Gastroesophageal sphincter (tissue), 3 donors: ENCODE measurements at regions not wholly inside any gene's neighbourhood (a gene's known extent, or its start where the extent isn't known, plus 50 kb on each side); places are given as distances from the start of the nearest gene placed in this dataset.

Experiments used
- POLR2A ChIP-seq, 2 donors: fragments of 450-650 bp; IDR thresholded peaks; one replicate each; pipeline ENCODE4 v1.6.1; 2017; ENCODE audit warnings: antibody characterized with exemption in 2 of 2, mild to moderate bottlenecking in 2 of 2, moderate library complexity in 1 of 2
- POLR2AphosphoS5 ChIP-seq: sonication (generic); formaldehyde crosslinking; IDR thresholded peaks from one replicate; pipeline ENCODE4 v1.6.1; 2017; ENCODE audit warnings: antibody characterized with exemption
- TF ChIP-seq, protein P1 (sequence below), 4 experiments: fragments of 200-600 bp in 2 of 4; fragments of 450-650 bp in 2 of 4; sonication (generic) in 1 of 4; IDR thresholded peaks; one replicate each; pipeline ENCODE4 v1.5.1; 2017 to 2019; ENCODE audit warnings: antibody characterized with exemption in 4 of 4, mild to moderate bottlenecking in 2 of 4, moderate library complexity in 2 of 4

DNA sequence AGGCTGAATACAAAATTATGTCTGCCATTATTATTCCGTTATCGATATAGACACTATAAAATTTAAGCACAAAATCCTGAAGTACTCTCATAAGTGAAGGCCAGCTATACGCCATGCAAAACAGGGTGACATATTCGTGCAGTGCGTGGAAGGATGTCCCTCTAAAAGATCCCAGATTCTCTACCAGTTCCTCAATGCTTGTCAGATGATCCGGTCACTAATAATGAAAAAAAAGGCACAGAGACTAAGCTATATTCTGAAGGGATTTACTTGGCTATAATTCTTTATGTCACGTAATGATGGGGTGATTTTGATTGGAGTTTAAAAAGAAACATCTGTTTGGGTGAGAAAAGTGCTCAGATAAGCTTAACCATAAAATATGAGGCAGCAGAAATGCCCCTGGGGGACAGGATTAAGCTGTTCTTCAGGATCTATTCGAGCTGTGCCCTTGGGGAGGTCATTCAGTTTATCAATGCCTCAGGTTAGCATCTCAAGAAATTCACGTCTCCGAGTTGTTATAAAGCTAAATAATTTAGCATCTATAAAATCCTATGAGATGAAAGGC is 229.7 kb upstream of the PITRM1 start:
- TF ChIP-seq POLR2AphosphoS5 (no peak), POLR2A (IDR thresholded peaks at IDR 0.05) (no peak)
- TF ChIP-seq, protein P1, sequence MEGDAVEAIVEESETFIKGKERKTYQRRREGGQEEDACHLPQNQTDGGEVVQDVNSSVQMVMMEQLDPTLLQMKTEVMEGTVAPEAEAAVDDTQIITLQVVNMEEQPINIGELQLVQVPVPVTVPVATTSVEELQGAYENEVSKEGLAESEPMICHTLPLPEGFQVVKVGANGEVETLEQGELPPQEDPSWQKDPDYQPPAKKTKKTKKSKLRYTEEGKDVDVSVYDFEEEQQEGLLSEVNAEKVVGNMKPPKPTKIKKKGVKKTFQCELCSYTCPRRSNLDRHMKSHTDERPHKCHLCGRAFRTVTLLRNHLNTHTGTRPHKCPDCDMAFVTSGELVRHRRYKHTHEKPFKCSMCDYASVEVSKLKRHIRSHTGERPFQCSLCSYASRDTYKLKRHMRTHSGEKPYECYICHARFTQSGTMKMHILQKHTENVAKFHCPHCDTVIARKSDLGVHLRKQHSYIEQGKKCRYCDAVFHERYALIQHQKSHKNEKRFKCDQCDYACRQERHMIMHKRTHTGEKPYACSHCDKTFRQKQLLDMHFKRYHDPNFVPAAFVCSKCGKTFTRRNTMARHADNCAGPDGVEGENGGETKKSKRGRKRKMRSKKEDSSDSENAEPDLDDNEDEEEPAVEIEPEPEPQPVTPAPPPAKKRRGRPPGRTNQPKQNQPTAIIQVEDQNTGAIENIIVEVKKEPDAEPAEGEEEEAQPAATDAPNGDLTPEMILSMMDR (IDR thresholded peaks at IDR 0.05): no peak
